ENCODE measurements at regions not wholly inside any gene's neighbourhood (a gene's known extent, or its start where the extent isn't known, plus 50 kb on each side); places are given as distances from the start of the nearest gene placed in this dataset.

DNA sequence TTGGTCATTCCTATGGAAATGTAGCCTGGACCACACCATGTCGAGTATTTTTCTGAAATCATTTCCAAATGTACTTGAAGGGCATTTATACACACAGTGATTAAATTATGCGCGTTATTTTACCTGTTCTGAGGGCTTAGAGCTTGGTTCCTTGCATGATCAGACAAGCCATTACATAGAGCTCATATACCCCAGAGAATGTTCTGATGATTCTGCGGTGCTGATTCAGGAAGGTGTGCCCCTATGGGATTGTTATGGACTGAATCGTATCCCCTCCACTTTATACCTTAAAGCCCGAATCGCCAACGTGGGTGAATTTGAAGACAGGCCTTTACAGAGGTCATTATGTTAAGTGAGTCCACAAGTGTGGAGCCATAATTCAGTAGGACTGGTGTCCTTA is 848.9 kb downstream of the TRIML1 start:
- H3K27me3 ChIP-seq (ENCODE audit: control insufficient read depth, insufficient read depth, low read length), result no peaks in the 10 kb centered on the region
- DNase-seq (ENCODE audit: low read depth, low spot score) (no peak), ATAC-seq (no peak)
- H3K4me3 ChIP-seq (ENCODE audit: low read depth in 2 of 2, low read length in 2 of 2), result no peak overlapping the region
- intact Hi-C loops (cut with micrococcal nuclease; ENCODE audit: unreplicated experiment), result no loop called here
- no peaks in the 10 kb centered on the region for H3K36me3 ChIP-seq (ENCODE audit: control insufficient read depth, insufficient read depth, low read length)
- H3K9me3 ChIP-seq (ENCODE audit: control insufficient read depth, insufficient read depth, low read depth, low read length), result peaks cover 10% of the 10 kb centered on the region; the same call in 1 of the 2 replicates
- POLR2A ChIA-PET, result no interaction called here
- no peak overlapping the region for H3K27ac ChIP-seq (ENCODE audit: low read length)
- no peak for TF ChIP-seq CTCF (IDR thresholded peaks at IDR 0.05)
- no peak for TF ChIP-seq SIN3A (IDR thresholded peaks at IDR 0.05; ENCODE audit: borderline replicate concordance, insufficient read depth, low read depth, low read length)
- TF ChIP-seq REST (IDR thresholded peaks at IDR 0.05; ENCODE audit: insufficient read depth in 1 of 2, low read depth in 2 of 2, low read length in 1 of 2), result no peak
- TF ChIP-seq POLR2AphosphoS5 (IDR thresholded peaks at IDR 0.05; ENCODE audit: low read depth, low read length), result no peak
- TF ChIP-seq TCF7L2 (IDR thresholded peaks at IDR 0.05; ENCODE audit: low read depth, low read length), result no peak
- no TSS peak for BruUV-seq (replicated peaks)
- CTCF ChIA-PET, result no interaction called here
- H3K4me1 ChIP-seq (ENCODE audit: control insufficient read depth, insufficient read depth, low read length), result no peaks in the 10 kb centered on the region
- in situ Hi-C loops (cut with HindIII; ENCODE audit: low pct_unique_long_range_greater_than_20kb, low sequenced_read_pairs), result no loop called here

- H3K27me3 ChIP-seq (ENCODE audit: control insufficient read depth, insufficient read depth, low read length), result no peaks in the 10 kb centered on the region
- POLR2A ChIA-PET, result no interaction called here
- no TSS peak for BruUV-seq (replicated peaks)
- H3K36me3 ChIP-seq (ENCODE audit: control insufficient read depth, insufficient read depth, low read length), result no peaks in the 10 kb centered on the region
- H3K4me1 ChIP-seq (ENCODE audit: control insufficient read depth, insufficient read depth, low read length), result no peaks in the 10 kb centered on the region
- CTCF ChIA-PET, result no interaction called here
- no peak overlapping the region for H3K4me3 ChIP-seq (ENCODE audit: low read depth in 2 of 2, low read length in 2 of 2)
- no peak for TF ChIP-seq SIN3A (IDR thresholded peaks at IDR 0.05; ENCODE audit: borderline replicate concordance, insufficient read depth, low read depth, low read length)
- TF ChIP-seq POLR2AphosphoS5 (IDR thresholded peaks at IDR 0.05; ENCODE audit: low read depth, low read length), result no peak
- no peak for TF ChIP-seq TCF7L2 (IDR thresholded peaks at IDR 0.05; ENCODE audit: low read depth, low read length)
- no peak for TF ChIP-seq REST (IDR thresholded peaks at IDR 0.05; ENCODE audit: insufficient read depth in 1 of 2, low read depth in 2 of 2, low read length in 1 of 2)
- TF ChIP-seq CTCF (IDR thresholded peaks at IDR 0.05), result no peak
- DNase-seq (ENCODE audit: low read depth, low spot score) (no peak), ATAC-seq (no peak)
- in situ Hi-C loops (cut with HindIII; ENCODE audit: low pct_unique_long_range_greater_than_20kb, low sequenced_read_pairs) (no loop called here), intact Hi-C loops (cut with micrococcal nuclease; ENCODE audit: unreplicated experiment) (no loop called here)
- peaks cover 5% of the 10 kb centered on the region; the same call in 1 of the 2 replicates for H3K9me3 ChIP-seq (ENCODE audit: control insufficient read depth, insufficient read depth, low read depth, low read length)
- H3K27ac ChIP-seq (ENCODE audit: low read length), result no peak overlapping the region
Observed at GRCh38 chr4:188989371-188989770, 850.1 kb downstream of the TRIML1 start.
